OCI-LY1 (cell line): ENCODE measurements at regions not wholly inside any gene's neighbourhood (a gene's known extent, or its start where the extent isn't known, plus 50 kb on each side); places are given as distances from the start of the nearest gene placed in this dataset.
"Not testable (repeated sequence)": the region's sequence is repeated elsewhere in the genome, so short reads cannot be mapped to it uniquely, and the experiment has no call there.

ENCODE experiments used
- H2AFZ ChIP-seq: fragments of 200-600 bp; sonication (generic), shearing (Covaris generic); 2 replicates; pipeline ENCODE4 v1.6.0; 2014; ENCODE audit warnings: antibody characterized with exemption, mild to moderate bottlenecking, low read length
- H3F3A ChIP-seq: fragments of 200-600 bp; sonication (generic), shearing (Covaris generic); 2 replicates; pipeline ENCODE4 v1.6.0; 2014; ENCODE audit warnings: mild to moderate bottlenecking, antibody characterized with exemption, low read length, moderate library complexity; ENCODE audit not compliant: insufficient read depth
- H3K27ac ChIP-seq: fragments of 200-600 bp; sonication (generic); 2 replicates; pipeline ENCODE4 v1.5.1; 2014; ENCODE audit warnings: low read length, mixed run types, mild to moderate bottlenecking, low read depth; ENCODE audit not compliant: poor library complexity, severe bottlenecking
- H3K27me3 ChIP-seq: fragments of 200-600 bp; sonication (generic); 2 replicates; pipeline ENCODE4 v1.6.0; 2014; ENCODE audit warnings: antibody characterized with exemption, mild to moderate bottlenecking, low read length, moderate library complexity; ENCODE audit not compliant: insufficient read depth
- H3K36me3 ChIP-seq: fragments of 200-600 bp; sonication (generic); 2 replicates; pipeline ENCODE4 v1.6.1; 2014; ENCODE audit warnings: mild to moderate bottlenecking, antibody characterized with exemption, low read length, moderate library complexity, mixed read lengths; ENCODE audit not compliant: insufficient read depth
- H3K4me1 ChIP-seq: fragments of 200-600 bp; sonication (generic); 2 replicates; pipeline ENCODE4 v1.5.1; 2014; ENCODE audit warnings: mild to moderate bottlenecking, low read length, moderate library complexity; ENCODE audit not compliant: insufficient read depth, severe bottlenecking
- H3K4me2 ChIP-seq: fragments of 200-600 bp; sonication (generic), shearing (Covaris generic); 2 replicates; pipeline ENCODE4 v1.6.1; 2014; ENCODE audit warnings: low read length
- H3K4me3 ChIP-seq: fragments of 200-600 bp; sonication (generic); 2 replicates; pipeline ENCODE4 v1.5.1; 2014; ENCODE audit warnings: low read length, low read depth, mild to moderate bottlenecking, mixed read lengths; ENCODE audit not compliant: poor library complexity, severe bottlenecking
- H3K79me2 ChIP-seq: fragments of 200-600 bp; shearing (Covaris generic); 2 replicates; pipeline ENCODE4 v1.6.1; 2016; ENCODE audit warnings: mixed run types, low read length, mixed read lengths; ENCODE audit not compliant: insufficient read depth
- H3K9ac ChIP-seq: fragments of 200-600 bp; sonication (generic), shearing (Covaris generic); 2 replicates; pipeline ENCODE4 v1.6.1; 2014; ENCODE audit warnings: mild to moderate bottlenecking, low read length, mixed read lengths
- H3K9me2 ChIP-seq: fragments of 200-600 bp; sonication (generic), shearing (Covaris generic); 2 replicates; pipeline ENCODE4 v1.6.1; 2014; ENCODE audit warnings: low read depth, mild to moderate bottlenecking, low read length, mixed read lengths
- H3K9me3 ChIP-seq: fragments of 200-600 bp; shearing (Covaris generic); 2 replicates; pipeline ENCODE4 v1.6.1; 2014; ENCODE audit warnings: low read length, mixed read lengths
- H4K20me1 ChIP-seq: fragments of 200-600 bp; sonication (generic), shearing (Covaris generic); 2 replicates; pipeline ENCODE4 v1.6.0; 2016; ENCODE audit warnings: mild to moderate bottlenecking, low read length; ENCODE audit not compliant: insufficient read depth
- CTCF ChIP-seq: fragments of 200-600 bp; sonication (generic), shearing (Covaris generic); IDR thresholded peaks from 2 replicates; pipeline ENCODE4 v1.5.1; 2017; ENCODE audit warnings: mild to moderate bottlenecking, antibody characterized with exemption, low read length, moderate library complexity, mixed read lengths
- EZH2 ChIP-seq: fragments of 200-600 bp; sonication (generic), shearing (Covaris generic); IDR thresholded peaks from 2 replicates; pipeline ENCODE4 v1.8.0; 2017; ENCODE audit warnings: borderline replicate concordance, mixed run types, mild to moderate bottlenecking, antibody characterized with exemption, low read length, moderate library complexity, mixed read lengths

- H3K36me3 ChIP-seq = no peaks in the 10 kb centered on the region; the same call in 1 of the 2 replicates
- H3K79me2 ChIP-seq = no peaks in the 10 kb centered on the region
- H3K9me3 ChIP-seq = no peaks in the 10 kb centered on the region
- no peaks in the 10 kb centered on the region for H3K4me1 ChIP-seq
- no peak overlapping the region for H3K4me2 ChIP-seq
- H3K27ac ChIP-seq = no peak overlapping the region
- H4K20me1 ChIP-seq = no peaks in the 10 kb centered on the region
- no peak overlapping the region for H3K9ac ChIP-seq
- no peaks in the 10 kb centered on the region for H3K9me2 ChIP-seq
- no peaks in the 10 kb centered on the region for H3K27me3 ChIP-seq
- H2AFZ ChIP-seq = no peak overlapping the region
- H3F3A ChIP-seq = no peaks in the 10 kb centered on the region
- TF ChIP-seq EZH2 (no peak), CTCF (no peak)
- H3K4me3 ChIP-seq = no peak overlapping the region
Observed at GRCh38 chr14:70256601-70257000, 67.8 kb upstream of the SLC8A3 start.

GRCh38 chr14:70255071-70256057 lies 66.6 kb upstream of the SLC8A3 start:
- H3K27ac ChIP-seq, H3K79me2 ChIP-seq, H3K27me3 ChIP-seq, H3K9ac ChIP-seq, H2AFZ ChIP-seq, H3F3A ChIP-seq, H3K36me3 ChIP-seq, H3K9me3 ChIP-seq, H4K20me1 ChIP-seq, H3K4me1 ChIP-seq, H3K9me2 ChIP-seq: not testable (repeated sequence)
- peak overlapping the region; percentile 46 for H3K4me3 ChIP-seq
- peak overlapping the region; percentile 27; the same call in 1 of the 2 replicates for H3K4me2 ChIP-seq

- Histone ChIP-seq H3K9me3 (no peaks in the 10 kb centered on the region), H3K4me3 (peak overlapping the region; percentile 49), H3K27ac (no peak overlapping the region), H3K4me1 (no peaks in the 10 kb centered on the region), H2AFZ (no peak overlapping the region), H3K9me2 (no peaks in the 10 kb centered on the region), H4K20me1 (no peaks in the 10 kb centered on the region), H3K27me3 (no peaks in the 10 kb centered on the region), H3F3A (no peaks in the 10 kb centered on the region), H3K4me2 (peak overlapping the region; percentile 45; the same call in 1 of the 2 replicates), H3K9ac (no peak overlapping the region), H3K36me3 (no peaks in the 10 kb centered on the region; the same call in 1 of the 2 replicates), H3K79me2 (no peaks in the 10 kb centered on the region)
- no peak for TF ChIP-seq EZH2
- TF ChIP-seq CTCF = no peak
Observed at GRCh38 chr14:70254476-70254961, 65.8 kb upstream of the SLC8A3 start.

- not testable (repeated sequence) for H3K27ac ChIP-seq, H3K4me3 ChIP-seq, H3K79me2 ChIP-seq, H3K9me2 ChIP-seq, H2AFZ ChIP-seq, H4K20me1 ChIP-seq, H3K27me3 ChIP-seq, H3F3A ChIP-seq, H3K4me1 ChIP-seq, H3K4me2 ChIP-seq, H3K9me3 ChIP-seq, H3K36me3 ChIP-seq, H3K9ac ChIP-seq
Observed at GRCh38 chr14:70253547-70253946, 64.8 kb upstream of the SLC8A3 start.
